AG10803 (cell line): ENCODE measurements at regions not wholly inside any gene's neighbourhood (a gene's known extent, or its start where the extent isn't known, plus 50 kb on each side); places are given as distances from the start of the nearest gene placed in this dataset.

ENCODE experiments used
- DNase-seq: peaks from one replicate; pipeline ENCODE4 v3.0.0; 2010; ENCODE audit warnings: low read depth
- H3K4me3 ChIP-seq: 2 replicates; pipeline ENCODE4 v1.5.1; 2011; ENCODE audit warnings: mild to moderate bottlenecking, low read length, control low read depth
- TF ChIP-seq, protein P1 (sequence below): conservative IDR thresholded peaks from 2 replicates; pipeline ENCODE4 v1.5.1; 2011; ENCODE audit warnings: mild to moderate bottlenecking, low read length, control low read depth, inconsistent platforms

DNA sequence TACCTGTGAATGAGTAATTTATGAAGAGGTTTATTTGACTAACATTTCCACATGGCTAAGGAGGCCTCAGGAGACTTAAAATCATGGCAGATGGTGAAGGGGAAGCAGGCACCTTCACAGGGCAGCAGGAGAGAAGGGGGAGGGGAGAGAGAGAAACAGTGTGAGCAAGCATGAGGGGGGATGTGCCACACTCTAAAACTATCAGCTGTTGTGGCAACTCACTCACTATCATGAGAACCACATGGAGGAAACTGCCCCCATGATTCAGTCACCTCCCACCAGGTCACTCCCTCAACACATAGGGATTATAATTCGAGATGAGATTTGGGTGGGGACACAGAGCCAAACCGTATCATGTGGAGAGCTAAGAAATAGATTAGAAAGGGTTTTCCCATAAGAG lies 309.0 kb downstream of the RDH14 start:
- H3K4me3 ChIP-seq: no peak overlapping the region
- no peak for DNase-seq
- TF ChIP-seq, protein P1, sequence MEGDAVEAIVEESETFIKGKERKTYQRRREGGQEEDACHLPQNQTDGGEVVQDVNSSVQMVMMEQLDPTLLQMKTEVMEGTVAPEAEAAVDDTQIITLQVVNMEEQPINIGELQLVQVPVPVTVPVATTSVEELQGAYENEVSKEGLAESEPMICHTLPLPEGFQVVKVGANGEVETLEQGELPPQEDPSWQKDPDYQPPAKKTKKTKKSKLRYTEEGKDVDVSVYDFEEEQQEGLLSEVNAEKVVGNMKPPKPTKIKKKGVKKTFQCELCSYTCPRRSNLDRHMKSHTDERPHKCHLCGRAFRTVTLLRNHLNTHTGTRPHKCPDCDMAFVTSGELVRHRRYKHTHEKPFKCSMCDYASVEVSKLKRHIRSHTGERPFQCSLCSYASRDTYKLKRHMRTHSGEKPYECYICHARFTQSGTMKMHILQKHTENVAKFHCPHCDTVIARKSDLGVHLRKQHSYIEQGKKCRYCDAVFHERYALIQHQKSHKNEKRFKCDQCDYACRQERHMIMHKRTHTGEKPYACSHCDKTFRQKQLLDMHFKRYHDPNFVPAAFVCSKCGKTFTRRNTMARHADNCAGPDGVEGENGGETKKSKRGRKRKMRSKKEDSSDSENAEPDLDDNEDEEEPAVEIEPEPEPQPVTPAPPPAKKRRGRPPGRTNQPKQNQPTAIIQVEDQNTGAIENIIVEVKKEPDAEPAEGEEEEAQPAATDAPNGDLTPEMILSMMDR: no peak

DNA sequence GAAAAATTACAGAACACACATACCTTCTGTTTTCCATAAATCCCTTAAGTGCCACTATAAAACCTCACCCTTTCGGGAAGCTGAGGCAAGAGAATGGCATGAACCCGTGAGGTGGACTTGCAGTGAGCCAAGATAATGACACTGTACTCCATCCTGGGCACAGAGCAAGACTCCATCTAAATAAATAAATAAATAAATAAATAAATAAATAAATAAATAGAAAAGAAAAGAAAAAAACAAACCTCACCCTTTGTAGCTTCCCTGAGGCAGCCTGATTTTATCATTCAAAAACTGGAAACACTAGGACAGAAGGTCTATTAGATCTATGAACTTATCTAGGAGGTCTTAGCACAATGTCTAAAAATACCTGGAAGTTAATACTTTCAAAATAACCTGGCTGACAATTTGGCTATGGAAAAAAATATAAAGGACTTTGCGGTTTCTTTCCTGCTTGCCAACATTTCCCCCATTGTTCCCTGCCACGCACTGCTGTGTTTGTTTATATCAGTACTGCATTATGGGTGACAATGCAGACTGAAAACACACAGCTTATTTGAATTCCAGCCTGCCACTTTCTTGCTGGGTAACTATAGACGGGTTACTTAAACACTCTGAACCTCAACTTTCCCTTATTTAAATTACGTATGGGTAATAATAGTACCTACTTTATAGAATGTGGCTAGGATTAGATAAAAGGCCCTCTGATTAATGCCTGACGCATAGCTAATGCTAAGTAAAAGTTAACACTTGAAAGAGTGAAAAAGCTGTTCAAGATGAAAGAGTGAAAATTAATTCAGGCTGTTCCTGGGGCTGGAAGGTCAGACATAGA lies 313.0 kb downstream of the RDH14 start:
- H3K4me3 ChIP-seq: no peak overlapping the region
- TF ChIP-seq, protein P1: no peak
- DNase-seq: no peak

DNA sequence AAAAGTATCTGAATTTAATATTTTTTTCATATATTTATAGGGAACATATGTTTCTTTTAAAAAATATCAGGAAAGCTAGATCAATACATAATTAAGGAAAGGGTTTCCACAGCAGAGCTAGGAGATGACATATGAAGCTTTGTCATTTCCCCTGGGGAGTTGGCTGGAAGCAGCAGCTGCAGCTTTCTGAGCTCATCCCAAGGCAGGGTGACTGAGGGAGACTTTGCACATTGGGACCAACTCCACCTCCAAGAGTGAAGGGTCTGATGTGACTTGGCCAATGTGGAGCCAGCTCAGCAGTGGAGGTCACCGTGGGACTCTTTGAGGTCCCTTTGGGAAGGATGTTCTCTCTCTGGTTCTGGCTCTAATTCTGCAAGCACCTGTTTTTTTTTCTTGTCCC lies 315.1 kb downstream of the RDH14 start:
- DNase-seq: no peak
- TF ChIP-seq, protein P1: no peak
- no peak overlapping the region for H3K4me3 ChIP-seq

DNA sequence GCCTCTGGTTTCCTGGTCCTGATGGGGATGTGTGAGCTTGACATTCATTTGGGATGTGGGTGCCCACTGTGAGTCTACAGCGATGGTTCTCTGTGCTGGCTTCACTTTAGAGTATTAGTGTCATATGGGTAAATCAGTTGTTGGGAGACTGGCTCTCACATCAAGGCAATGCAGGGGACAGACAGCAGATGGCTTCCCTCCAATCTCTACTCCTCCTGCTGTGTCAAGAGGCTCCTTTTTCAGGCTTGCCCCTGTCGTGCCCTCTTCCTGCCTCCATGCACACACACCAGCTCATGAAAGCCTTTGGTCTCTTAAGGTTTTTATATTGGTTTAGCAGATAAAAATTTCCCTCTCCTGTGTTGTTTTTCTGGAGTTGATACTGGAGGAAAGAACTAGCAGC lies 315.6 kb downstream of the RDH14 start:
- no peak for DNase-seq
- TF ChIP-seq, protein P1: no peak
- no peak overlapping the region for H3K4me3 ChIP-seq

DNA sequence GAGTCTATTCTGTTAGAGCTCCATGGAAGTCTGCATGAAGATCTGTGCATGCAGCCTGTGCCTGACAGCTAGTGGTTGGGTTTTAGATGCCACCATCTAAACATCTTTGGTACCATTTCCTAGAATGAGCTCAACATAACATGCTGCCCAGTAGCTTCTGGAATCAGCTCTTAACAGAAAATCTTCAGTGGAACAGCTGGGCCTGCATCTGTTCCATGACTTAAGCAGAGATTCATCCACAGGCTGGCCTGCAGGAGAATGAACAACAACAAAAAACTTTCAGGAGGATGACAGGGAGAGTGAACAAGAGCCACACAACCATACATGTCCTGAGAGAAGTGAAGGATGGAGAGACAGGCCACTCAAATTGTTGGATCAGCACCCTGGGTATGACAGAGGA lies 316.6 kb downstream of the RDH14 start:
- TF ChIP-seq, protein P1: no peak
- no peak overlapping the region for H3K4me3 ChIP-seq
- DNase-seq: no peak

DNA sequence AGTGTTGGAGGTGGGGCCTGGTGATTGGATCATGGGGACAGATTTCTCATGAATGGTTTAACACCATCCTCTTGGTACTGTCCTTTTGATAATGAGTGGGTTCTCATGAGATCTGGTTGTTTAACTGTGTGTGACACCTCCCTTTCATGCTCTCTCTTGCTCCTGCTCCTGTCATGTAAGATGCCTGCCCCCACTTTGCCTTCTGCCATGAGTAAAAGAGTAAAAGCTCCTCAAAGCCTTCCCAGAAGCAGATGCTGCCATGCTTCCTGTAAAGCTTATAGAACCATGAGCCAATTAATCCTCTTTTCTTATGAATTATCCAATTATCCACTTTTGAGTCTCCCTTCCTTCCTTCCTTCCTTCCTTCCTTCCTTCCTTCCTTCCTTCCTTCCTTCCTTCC lies 317.7 kb downstream of the RDH14 start:
- no peak for DNase-seq
- no peak overlapping the region for H3K4me3 ChIP-seq
- TF ChIP-seq, protein P1: no peak

DNA sequence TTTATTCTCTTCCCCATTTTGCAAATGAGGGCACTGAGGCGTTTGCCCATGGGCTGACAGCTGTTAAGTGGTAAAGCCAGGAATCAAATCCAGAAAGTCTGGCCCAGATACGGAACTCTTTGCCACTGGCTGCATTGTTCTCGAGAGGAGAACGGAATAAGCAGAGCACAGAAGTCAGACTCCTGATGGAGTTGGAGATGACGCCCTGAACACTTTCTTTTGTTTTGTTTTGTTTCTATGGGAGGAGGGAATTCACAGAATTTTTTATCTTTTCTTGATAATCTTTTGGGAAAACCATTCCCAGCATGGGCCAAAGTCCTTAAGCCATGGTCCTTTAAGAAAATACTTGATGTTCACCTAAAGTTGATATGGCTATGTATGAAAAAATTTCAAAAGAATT lies 322.2 kb downstream of the RDH14 start:
- TF ChIP-seq, protein P1: no peak
- DNase-seq: no peak
- no peak overlapping the region for H3K4me3 ChIP-seq
